ENCODE measurements at regions not wholly inside any gene's neighbourhood (a gene's known extent, or its start where the extent isn't known, plus 50 kb on each side); places are given as distances from the start of the nearest gene placed in this dataset.

DNA sequence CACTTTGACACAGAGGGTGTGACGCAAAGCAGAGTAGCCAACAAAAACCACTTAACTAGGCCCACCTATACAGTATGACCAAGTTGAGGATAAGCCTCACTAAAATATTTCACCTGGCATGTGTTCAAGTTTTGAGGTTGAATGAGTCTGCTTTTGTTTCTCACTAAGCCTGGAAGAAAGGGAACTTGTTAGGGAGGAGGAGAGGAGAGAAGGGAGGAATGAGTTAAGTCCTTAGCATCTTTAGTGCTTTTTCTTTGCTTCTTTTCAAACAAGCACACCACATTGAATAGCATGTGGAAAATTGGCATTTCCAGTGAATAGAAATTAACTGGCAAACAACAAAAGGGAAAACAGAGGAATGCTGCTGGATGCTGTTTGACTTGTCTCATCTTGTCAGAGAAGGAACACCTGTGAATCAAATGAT lies 461.9 kb downstream of the GJA1 start:
- Histone ChIP-seq H3K4me3 (no peak overlapping the region), H3K9me1 (ENCODE audit: control insufficient read depth, insufficient read depth, low read length) (no peaks in the 10 kb centered on the region), H4K20me1 (replicated peaks; ENCODE audit: control insufficient read depth, insufficient read depth, low read length) (no peaks in the 10 kb centered on the region), H3K4me1 (replicated peaks in 1 of 2; ENCODE audit: control insufficient read depth in 2 of 2, insufficient read depth in 2 of 2, low read length in 2 of 2) (no peaks in the 10 kb centered on the region), H3K27me3 (ENCODE audit: control insufficient read depth in 2 of 2, insufficient read depth in 2 of 2, low read length in 2 of 2) (no peaks in the 10 kb centered on the region), H3K9ac (ENCODE audit: insufficient read depth in 1 of 2, low read depth in 2 of 2, low read length in 2 of 2) (no peak overlapping the region), H3K9me3 (replicated peaks; ENCODE audit: control insufficient read depth, insufficient read depth, low read depth, low read length) (no peaks in the 10 kb centered on the region; the same call in 1 of the 2 replicates), H3K4me2 (ENCODE audit: insufficient read depth, low read length) (no peak overlapping the region), H3K27ac (ENCODE audit: extremely low read depth, low read depth, low read length) (no peak overlapping the region), H2AFZ (ENCODE audit: low read depth, low read length) (no peak overlapping the region), H3K36me3 (ENCODE audit: control insufficient read depth, insufficient read depth, low read length) (no peaks in the 10 kb centered on the region), H3K79me2 (ENCODE audit: control insufficient read depth, insufficient read depth, low read length) (no peaks in the 10 kb centered on the region)
- DNase-seq (ENCODE audit: extremely low read depth in 1 of 4, low spot score in 3 of 4) (no peak), FAIRE-seq (no peak), ATAC-seq (no peak)
- intact Hi-C loops (cut with micrococcal nuclease): no loop called here
- ChIA-PET CTCF (ENCODE audit: low intra/inter-chr PET ratio) (no interaction called here), POLR2A (no interaction called here)
- in situ Hi-C loops (cut with MboI): no loop called here
- WGBS (ENCODE audit: insufficient coverage, low coverage, missing lambda C conversion rate): 0% methylated on average over 1 of the region's 1 CpG
- BruUV-seq (replicated peaks): no TSS peak
- no peak for TF ChIP-seq ZNF445 (CRISPR knock-in tag; IDR thresholded peaks at IDR 0.05; ENCODE audit: low read depth)
- TF ChIP-seq, protein P1, sequence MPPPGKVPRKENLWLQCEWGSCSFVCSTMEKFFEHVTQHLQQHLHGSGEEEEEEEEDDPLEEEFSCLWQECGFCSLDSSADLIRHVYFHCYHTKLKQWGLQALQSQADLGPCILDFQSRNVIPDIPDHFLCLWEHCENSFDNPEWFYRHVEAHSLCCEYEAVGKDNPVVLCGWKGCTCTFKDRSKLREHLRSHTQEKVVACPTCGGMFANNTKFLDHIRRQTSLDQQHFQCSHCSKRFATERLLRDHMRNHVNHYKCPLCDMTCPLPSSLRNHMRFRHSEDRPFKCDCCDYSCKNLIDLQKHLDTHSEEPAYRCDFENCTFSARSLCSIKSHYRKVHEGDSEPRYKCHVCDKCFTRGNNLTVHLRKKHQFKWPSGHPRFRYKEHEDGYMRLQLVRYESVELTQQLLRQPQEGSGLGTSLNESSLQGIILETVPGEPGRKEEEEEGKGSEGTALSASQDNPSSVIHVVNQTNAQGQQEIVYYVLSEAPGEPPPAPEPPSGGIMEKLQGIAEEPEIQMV (tag; conservative IDR thresholded peaks at IDR 0.05; ENCODE audit: low read depth): no peak
- no peak for TF ChIP-seq U2AF1 (optimal IDR thresholded peaks at IDR 0.05; ENCODE audit: low read depth, low read length)
- TF ChIP-seq MYNN (IDR thresholded peaks at IDR 0.05): no peak
- TF ChIP-seq MYNN (CRISPR knock-in tag; IDR thresholded peaks at IDR 0.05): no peak
- TF ChIP-seq, protein P2, sequence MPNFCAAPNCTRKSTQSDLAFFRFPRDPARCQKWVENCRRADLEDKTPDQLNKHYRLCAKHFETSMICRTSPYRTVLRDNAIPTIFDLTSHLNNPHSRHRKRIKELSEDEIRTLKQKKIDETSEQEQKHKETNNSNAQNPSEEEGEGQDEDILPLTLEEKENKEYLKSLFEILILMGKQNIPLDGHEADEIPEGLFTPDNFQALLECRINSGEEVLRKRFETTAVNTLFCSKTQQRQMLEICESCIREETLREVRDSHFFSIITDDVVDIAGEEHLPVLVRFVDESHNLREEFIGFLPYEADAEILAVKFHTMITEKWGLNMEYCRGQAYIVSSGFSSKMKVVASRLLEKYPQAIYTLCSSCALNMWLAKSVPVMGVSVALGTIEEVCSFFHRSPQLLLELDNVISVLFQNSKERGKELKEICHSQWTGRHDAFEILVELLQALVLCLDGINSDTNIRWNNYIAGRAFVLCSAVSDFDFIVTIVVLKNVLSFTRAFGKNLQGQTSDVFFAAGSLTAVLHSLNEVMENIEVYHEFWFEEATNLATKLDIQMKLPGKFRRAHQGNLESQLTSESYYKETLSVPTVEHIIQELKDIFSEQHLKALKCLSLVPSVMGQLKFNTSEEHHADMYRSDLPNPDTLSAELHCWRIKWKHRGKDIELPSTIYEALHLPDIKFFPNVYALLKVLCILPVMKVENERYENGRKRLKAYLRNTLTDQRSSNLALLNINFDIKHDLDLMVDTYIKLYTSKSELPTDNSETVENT (CRISPR knock-in tag; IDR thresholded peaks at IDR 0.05): no peak
- TF ChIP-seq GTF2F1 (IDR thresholded peaks at IDR 0.05; ENCODE audit: low read depth, low read length): no peak
- TF ChIP-seq FUS (optimal IDR thresholded peaks at IDR 0.05; ENCODE audit: low read depth, low read length): no peak
- TF ChIP-seq, protein P3, sequence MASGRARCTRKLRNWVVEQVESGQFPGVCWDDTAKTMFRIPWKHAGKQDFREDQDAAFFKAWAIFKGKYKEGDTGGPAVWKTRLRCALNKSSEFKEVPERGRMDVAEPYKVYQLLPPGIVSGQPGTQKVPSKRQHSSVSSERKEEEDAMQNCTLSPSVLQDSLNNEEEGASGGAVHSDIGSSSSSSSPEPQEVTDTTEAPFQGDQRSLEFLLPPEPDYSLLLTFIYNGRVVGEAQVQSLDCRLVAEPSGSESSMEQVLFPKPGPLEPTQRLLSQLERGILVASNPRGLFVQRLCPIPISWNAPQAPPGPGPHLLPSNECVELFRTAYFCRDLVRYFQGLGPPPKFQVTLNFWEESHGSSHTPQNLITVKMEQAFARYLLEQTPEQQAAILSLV (tag; IDR thresholded peaks at IDR 0.05): no peak
- TF ChIP-seq, protein P4, sequence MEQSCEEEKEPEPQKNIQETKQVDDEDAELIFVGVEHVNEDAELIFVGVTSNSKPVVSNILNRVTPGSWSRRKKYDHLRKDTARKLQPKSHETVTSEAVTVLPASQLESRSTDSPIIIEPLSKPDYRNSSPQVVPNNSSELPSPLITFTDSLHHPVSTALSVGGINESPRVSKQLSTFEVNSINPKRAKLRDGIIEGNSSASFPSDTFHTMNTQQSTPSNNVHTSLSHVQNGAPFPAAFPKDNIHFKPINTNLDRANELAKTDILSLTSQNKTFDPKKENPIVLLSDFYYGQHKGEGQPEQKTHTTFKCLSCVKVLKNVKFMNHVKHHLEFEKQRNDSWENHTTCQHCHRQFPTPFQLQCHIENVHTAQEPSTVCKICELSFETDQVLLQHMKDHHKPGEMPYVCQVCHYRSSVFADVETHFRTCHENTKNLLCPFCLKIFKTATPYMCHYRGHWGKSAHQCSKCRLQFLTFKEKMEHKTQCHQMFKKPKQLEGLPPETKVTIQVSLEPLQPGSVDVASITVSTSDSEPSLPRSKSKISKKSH (CRISPR knock-in tag; IDR thresholded peaks at IDR 0.05): no peak
- no peak for TF ChIP-seq ETV1 (tag; conservative IDR thresholded peaks at IDR 0.05; ENCODE audit: low read depth)
- TF ChIP-seq, protein P5, sequence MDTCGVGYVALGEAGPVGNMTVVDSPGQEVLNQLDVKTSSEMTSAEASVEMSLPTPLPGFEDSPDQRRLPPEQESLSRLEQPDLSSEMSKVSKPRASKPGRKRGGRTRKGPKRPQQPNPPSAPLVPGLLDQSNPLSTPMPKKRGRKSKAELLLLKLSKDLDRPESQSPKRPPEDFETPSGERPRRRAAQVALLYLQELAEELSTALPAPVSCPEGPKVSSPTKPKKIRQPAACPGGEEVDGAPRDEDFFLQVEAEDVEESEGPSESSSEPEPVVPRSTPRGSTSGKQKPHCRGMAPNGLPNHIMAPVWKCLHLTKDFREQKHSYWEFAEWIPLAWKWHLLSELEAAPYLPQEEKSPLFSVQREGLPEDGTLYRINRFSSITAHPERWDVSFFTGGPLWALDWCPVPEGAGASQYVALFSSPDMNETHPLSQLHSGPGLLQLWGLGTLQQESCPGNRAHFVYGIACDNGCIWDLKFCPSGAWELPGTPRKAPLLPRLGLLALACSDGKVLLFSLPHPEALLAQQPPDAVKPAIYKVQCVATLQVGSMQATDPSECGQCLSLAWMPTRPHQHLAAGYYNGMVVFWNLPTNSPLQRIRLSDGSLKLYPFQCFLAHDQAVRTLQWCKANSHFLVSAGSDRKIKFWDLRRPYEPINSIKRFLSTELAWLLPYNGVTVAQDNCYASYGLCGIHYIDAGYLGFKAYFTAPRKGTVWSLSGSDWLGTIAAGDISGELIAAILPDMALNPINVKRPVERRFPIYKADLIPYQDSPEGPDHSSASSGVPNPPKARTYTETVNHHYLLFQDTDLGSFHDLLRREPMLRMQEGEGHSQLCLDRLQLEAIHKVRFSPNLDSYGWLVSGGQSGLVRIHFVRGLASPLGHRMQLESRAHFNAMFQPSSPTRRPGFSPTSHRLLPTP (IDR thresholded peaks at IDR 0.05; ENCODE audit: borderline replicate concordance, extremely low read depth, insufficient read length): no peak
- TF ChIP-seq U2AF2 (optimal IDR thresholded peaks at IDR 0.05; ENCODE audit: low read depth, low read length): no peak

Measured in K562 (cell line).